GM19468 (cell line): ENCODE measurements at regions not wholly inside any gene's neighbourhood (a gene's known extent, or its start where the extent isn't known, plus 50 kb on each side); places are given as distances from the start of the nearest gene placed in this dataset.

Experiments
- ATAC-seq: cut with Tn5 transposase; IDR thresholded peaks from one replicate; pipeline ENCODE4 v1.9.1; 2021; ENCODE audit warnings: mild to moderate bottlenecking, moderate library complexity, moderate number of reproducible peaks; ENCODE audit not compliant: unreplicated experiment; ENCODE audit errors: extremely low read depth

GRCh38 chr15:96413657-96414056 lies 83.2 kb downstream of the NR2F2 start:
- ATAC-seq = no peak

GRCh38 chr15:96414875-96415274 lies 84.4 kb downstream of the NR2F2 start:
- ATAC-seq = no peak

GRCh38 chr15:96415513-96416217 lies 85.2 kb downstream of the NR2F2 start:
- no peak for ATAC-seq

GRCh38 chr15:96416218-96416933 lies 85.9 kb downstream of the NR2F2 start:
- no peak for ATAC-seq

GRCh38 chr15:96416934-96417759 lies 86.6 kb downstream of the NR2F2 start:
- no peak for ATAC-seq

GRCh38 chr15:96417760-96418130 lies 87.2 kb downstream of the NR2F2 start:
- ATAC-seq = no peak

- no peak for ATAC-seq
Measured at GRCh38 chr15:96418146-96418545, 87.6 kb downstream of the NR2F2 start.

GRCh38 chr15:96421178-96421601 lies 90.7 kb downstream of the NR2F2 start:
- ATAC-seq = no peak

GRCh38 chr15:96422125-96422524 lies 91.6 kb downstream of the NR2F2 start:
- ATAC-seq = no peak

- ATAC-seq = no peak
Measured at GRCh38 chr15:96424674-96425073, 94.2 kb downstream of the NR2F2 start.

- no peak for ATAC-seq
Measured at GRCh38 chr15:96428742-96429141, 98.2 kb downstream of the NR2F2 start.

GRCh38 chr15:96431786-96432185 lies 101.3 kb downstream of the NR2F2 start:
- ATAC-seq = no peak

GRCh38 chr15:96435022-96435421 lies 104.5 kb downstream of the NR2F2 start:
- no peak for ATAC-seq

GRCh38 chr15:96435841-96436240 lies 105.3 kb downstream of the NR2F2 start:
- no peak for ATAC-seq

GRCh38 chr15:96440978-96441377 lies 110.5 kb downstream of the NR2F2 start:
- ATAC-seq = no peak

GRCh38 chr15:96442076-96442475 lies 111.6 kb downstream of the NR2F2 start:
- ATAC-seq = no peak

- ATAC-seq = no peak
Measured at GRCh38 chr15:96444865-96445264, 114.4 kb downstream of the NR2F2 start.

- ATAC-seq = no peak
Measured at GRCh38 chr15:96448923-96449322, 118.4 kb downstream of the NR2F2 start.

GRCh38 chr15:96457841-96458240 lies 127.3 kb downstream of the NR2F2 start:
- no peak for ATAC-seq

- no peak for ATAC-seq
Measured at GRCh38 chr15:96460106-96460505, 129.6 kb downstream of the NR2F2 start.
